WTC11 (cell line): ENCODE measurements at regions not wholly inside any gene's neighbourhood (a gene's known extent, or its start where the extent isn't known, plus 50 kb on each side); places are given as distances from the start of the nearest gene placed in this dataset.

Experiments used
- AFF4 ChIP-seq: sonication (generic); formaldehyde crosslinking; IDR thresholded peaks from 2 replicates; pipeline ENCODE4 v1.8.1; 2023; ENCODE audit warnings: mild to moderate bottlenecking, missing genetic modification reagents, borderline replicate concordance
- ATF3 ChIP-seq: sonication (generic); formaldehyde crosslinking; conservative IDR thresholded peaks from 2 replicates; pipeline ENCODE4 v1.8.1; 2022; ENCODE audit warnings: mild to moderate bottlenecking, missing genetic modification reagents
- CTCF ChIP-seq: fragments of 200-600 bp; IDR thresholded peaks from 2 replicates; pipeline ENCODE4 v1.8.0; 2022; ENCODE audit warnings: antibody characterized with exemption
- EMX1 ChIP-seq: fragments of 250-450 bp; sonication (Bioruptor Pico); IDR thresholded peaks from 2 replicates; pipeline ENCODE4 v1.8.0; 2021; ENCODE audit warnings: mild to moderate bottlenecking
- ETV6 ChIP-seq: sonication (generic); formaldehyde crosslinking; IDR thresholded peaks from 2 replicates; pipeline ENCODE4 v1.8.1; 2022; ENCODE audit warnings: mild to moderate bottlenecking, missing genetic modification reagents
- MAX ChIP-seq: sonication (generic); formaldehyde crosslinking; IDR thresholded peaks from 2 replicates; pipeline ENCODE4 v1.8.0; 2022; ENCODE audit warnings: mild to moderate bottlenecking, missing genetic modification reagents
- PREB ChIP-seq: sonication (generic); formaldehyde crosslinking; IDR thresholded peaks from 2 replicates; pipeline ENCODE4 v1.8.1; 2022; ENCODE audit warnings: mild to moderate bottlenecking, missing genetic modification reagents, moderate library complexity, borderline replicate concordance
- ZNF317 ChIP-seq: sonication (generic); formaldehyde crosslinking; IDR thresholded peaks from 2 replicates; pipeline ENCODE4 v1.8.1; 2023; ENCODE audit warnings: low read depth, mild to moderate bottlenecking, moderate library complexity, missing genetic modification reagents, borderline replicate concordance
- ZNF532 ChIP-seq: fragments of 250-450 bp; sonication (Bioruptor Pico); IDR thresholded peaks from 2 replicates; pipeline ENCODE4 v1.9.0; 2021; ENCODE audit warnings: mild to moderate bottlenecking, borderline replicate concordance

- TF ChIP-seq ZNF532 (CRISPR knock-in tag), result no peak
- no peak for TF ChIP-seq CTCF
- no peak for TF ChIP-seq ETV6 (CRISPR knock-in tag)
- no peak for TF ChIP-seq ATF3 (CRISPR knock-in tag)
- TF ChIP-seq MAX (CRISPR knock-in tag), result no peak
- TF ChIP-seq PREB, result no peak
- no peak for TF ChIP-seq ZNF317
- no peak for TF ChIP-seq AFF4 (CRISPR knock-in tag)
- no peak for TF ChIP-seq EMX1 (CRISPR knock-in tag)
Measured at GRCh38 chr10:53331460-53331859, 558.9 kb upstream of the MBL2 start.
